MM.1S (cell line): ENCODE measurements at regions not wholly inside any gene's neighbourhood (a gene's known extent, or its start where the extent isn't known, plus 50 kb on each side); places are given as distances from the start of the nearest gene placed in this dataset.

Source experiments
- DNase-seq: peaks from one replicate; pipeline ENCODE4 v3.0.0-alpha.2; 2015
- H2AFZ ChIP-seq: fragments of 300-600 bp; sonication (generic); 2 replicates; pipeline ENCODE4 v1.6.0; 2016; ENCODE audit warnings: antibody characterized with exemption, low read length
- H3F3A ChIP-seq: fragments of 300-600 bp; sonication (generic); 2 replicates; pipeline ENCODE4 v1.6.1; 2016; ENCODE audit warnings: mild to moderate bottlenecking, antibody characterized with exemption, low read length, moderate library complexity, mixed read lengths; ENCODE audit not compliant: insufficient read depth
- H3K27ac ChIP-seq: fragments of 300-600 bp; sonication (generic); 2 replicates; pipeline ENCODE4 v1.5.1; 2016; ENCODE audit warnings: mild to moderate bottlenecking, low read length
- H3K27me3 ChIP-seq: fragments of 300-600 bp; sonication (generic); replicated peaks from 2 replicates; pipeline ENCODE4 v1.6.0; 2016; ENCODE audit warnings: low read length; ENCODE audit not compliant: insufficient read depth
- H3K36me3 ChIP-seq: fragments of 300-600 bp; sonication (generic); replicated peaks from 2 replicates; pipeline ENCODE4 v1.6.1; 2016; ENCODE audit warnings: mild to moderate bottlenecking, low read length, mixed read lengths; ENCODE audit not compliant: insufficient read depth
- H3K4me1 ChIP-seq: fragments of 300-600 bp; sonication (generic); 2 replicates; pipeline ENCODE4 v1.6.1; 2016; ENCODE audit warnings: low read length, mixed read lengths
- H3K4me2 ChIP-seq: fragments of 300-600 bp; sonication (generic); 2 replicates; pipeline ENCODE4 v1.6.0; 2016; ENCODE audit warnings: low read depth, low read length
- H3K4me3 ChIP-seq: fragments of 300-600 bp; sonication (generic); 2 replicates; pipeline ENCODE4 v1.5.1; 2016; ENCODE audit warnings: low read length, mixed read lengths
- H3K79me2 ChIP-seq: fragments of 300-600 bp; sonication (generic); 2 replicates; pipeline ENCODE4 v1.6.1; 2016; ENCODE audit warnings: mixed run types, low read length, mixed read lengths
- H3K9ac ChIP-seq: fragments of 300-600 bp; sonication (generic); 2 replicates; pipeline ENCODE4 v1.6.1; 2016; ENCODE audit warnings: low read length, mixed read lengths
- H3K9me2 ChIP-seq: fragments of 300-600 bp; sonication (generic); replicated peaks from 2 replicates; pipeline ENCODE4 v1.6.1; 2016; ENCODE audit warnings: mild to moderate bottlenecking, low read length, mixed read lengths; ENCODE audit not compliant: insufficient read depth
- H3K9me3 ChIP-seq: fragments of 300-600 bp; sonication (generic); replicated peaks from 2 replicates; pipeline ENCODE4 v1.6.1; 2016; ENCODE audit warnings: mild to moderate bottlenecking, low read length, mixed read lengths; ENCODE audit not compliant: insufficient read depth
- H4K20me1 ChIP-seq: fragments of 300-600 bp; sonication (generic); 2 replicates; pipeline ENCODE4 v1.6.1; 2016; ENCODE audit warnings: mild to moderate bottlenecking, low read length, moderate library complexity, mixed read lengths; ENCODE audit not compliant: insufficient read depth
- EZH2 ChIP-seq: fragments of 300-600 bp; sonication (generic); optimal IDR thresholded peaks from 2 replicates; pipeline ENCODE3; 2017; ENCODE audit warnings: low read depth, mild to moderate bottlenecking, antibody characterized with exemption, low read length, mixed read lengths
- EZH2phosphoT487 ChIP-seq: fragments of 300-600 bp; sonication (generic); IDR thresholded peaks from 2 replicates; pipeline ENCODE4 v1.6.1; 2018; ENCODE audit warnings: antibody characterized with exemption, low read length
- TF ChIP-seq, protein P1 (sequence below): fragments of 300-600 bp; sonication (generic); IDR thresholded peaks from 2 replicates; pipeline ENCODE4 v1.5.1; 2016; ENCODE audit warnings: antibody characterized with exemption, low read length, mixed read lengths

DNA sequence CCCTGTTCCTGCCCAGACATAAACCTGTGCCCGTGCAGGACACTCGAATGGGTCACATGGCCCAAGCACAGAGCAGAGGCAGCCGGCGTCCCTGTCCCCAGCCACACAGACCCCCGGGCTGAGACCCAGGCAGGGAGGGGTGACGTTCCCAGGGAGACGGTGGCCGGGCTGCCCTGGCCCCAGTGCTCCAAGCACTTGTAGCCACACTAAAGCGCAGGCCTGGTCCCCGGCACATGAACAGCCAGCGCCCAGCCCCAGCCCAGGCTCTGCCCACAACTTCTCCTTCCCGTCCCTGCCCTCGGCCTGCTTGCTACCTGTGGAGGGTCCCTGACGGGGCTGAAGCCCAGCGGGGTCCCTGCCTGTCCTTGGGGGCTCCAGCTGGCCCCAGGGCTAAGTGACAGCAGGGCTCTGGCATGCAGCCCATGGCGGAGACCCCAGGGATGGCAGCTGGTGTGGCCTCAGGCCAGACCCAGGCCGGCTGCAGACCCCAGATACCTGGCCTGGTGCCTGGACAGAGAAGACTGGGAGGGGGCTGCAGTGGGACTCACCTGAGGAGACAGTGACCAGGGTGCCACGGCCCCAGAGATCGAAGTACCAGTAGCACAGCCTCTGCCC is 338.4 kb downstream of the TMEM121 start:
- no peak overlapping the region for H3K9ac ChIP-seq
- no peak overlapping the region for H2AFZ ChIP-seq
- peaks cover 28% of the 10 kb centered on the region for H3F3A ChIP-seq
- H3K36me3 ChIP-seq: peaks cover 17% of the 10 kb centered on the region
- TF ChIP-seq EZH2phosphoT487 (no peak), EZH2 (no peak)
- H3K79me2 ChIP-seq: peaks cover 33% of the 10 kb centered on the region
- H3K4me3 ChIP-seq: no peak overlapping the region
- H3K27me3 ChIP-seq: no peaks in the 10 kb centered on the region
- no peaks in the 10 kb centered on the region for H3K9me2 ChIP-seq
- no peak overlapping the region for H3K4me2 ChIP-seq
- no peak overlapping the region for H3K27ac ChIP-seq
- H3K4me1 ChIP-seq: no peaks in the 10 kb centered on the region
- DNase-seq: no peak
- H4K20me1 ChIP-seq: no peaks in the 10 kb centered on the region
- no peaks in the 10 kb centered on the region for H3K9me3 ChIP-seq

- no peak overlapping the region for H3K4me3 ChIP-seq
- no peaks in the 10 kb centered on the region for H3K9me2 ChIP-seq
- no peaks in the 10 kb centered on the region for H3K9me3 ChIP-seq
- H3K9ac ChIP-seq: no peak overlapping the region
- no peak overlapping the region for H2AFZ ChIP-seq
- no peak overlapping the region for H3K4me2 ChIP-seq
- no peak for DNase-seq
- no peak overlapping the region for H3K27ac ChIP-seq
- H3K36me3 ChIP-seq: peaks cover 13% of the 10 kb centered on the region
- peaks cover 21% of the 10 kb centered on the region for H3F3A ChIP-seq
- TF ChIP-seq, protein P1, sequence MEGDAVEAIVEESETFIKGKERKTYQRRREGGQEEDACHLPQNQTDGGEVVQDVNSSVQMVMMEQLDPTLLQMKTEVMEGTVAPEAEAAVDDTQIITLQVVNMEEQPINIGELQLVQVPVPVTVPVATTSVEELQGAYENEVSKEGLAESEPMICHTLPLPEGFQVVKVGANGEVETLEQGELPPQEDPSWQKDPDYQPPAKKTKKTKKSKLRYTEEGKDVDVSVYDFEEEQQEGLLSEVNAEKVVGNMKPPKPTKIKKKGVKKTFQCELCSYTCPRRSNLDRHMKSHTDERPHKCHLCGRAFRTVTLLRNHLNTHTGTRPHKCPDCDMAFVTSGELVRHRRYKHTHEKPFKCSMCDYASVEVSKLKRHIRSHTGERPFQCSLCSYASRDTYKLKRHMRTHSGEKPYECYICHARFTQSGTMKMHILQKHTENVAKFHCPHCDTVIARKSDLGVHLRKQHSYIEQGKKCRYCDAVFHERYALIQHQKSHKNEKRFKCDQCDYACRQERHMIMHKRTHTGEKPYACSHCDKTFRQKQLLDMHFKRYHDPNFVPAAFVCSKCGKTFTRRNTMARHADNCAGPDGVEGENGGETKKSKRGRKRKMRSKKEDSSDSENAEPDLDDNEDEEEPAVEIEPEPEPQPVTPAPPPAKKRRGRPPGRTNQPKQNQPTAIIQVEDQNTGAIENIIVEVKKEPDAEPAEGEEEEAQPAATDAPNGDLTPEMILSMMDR: no peak
- TF ChIP-seq EZH2phosphoT487 (no peak), EZH2 (no peak)
- H3K27me3 ChIP-seq: no peaks in the 10 kb centered on the region
- H3K4me1 ChIP-seq: no peaks in the 10 kb centered on the region
- peaks cover 26% of the 10 kb centered on the region for H3K79me2 ChIP-seq
- no peaks in the 10 kb centered on the region for H4K20me1 ChIP-seq
Observed at GRCh38 chr14:105865266-105865903, 339.0 kb downstream of the TMEM121 start.

DNA sequence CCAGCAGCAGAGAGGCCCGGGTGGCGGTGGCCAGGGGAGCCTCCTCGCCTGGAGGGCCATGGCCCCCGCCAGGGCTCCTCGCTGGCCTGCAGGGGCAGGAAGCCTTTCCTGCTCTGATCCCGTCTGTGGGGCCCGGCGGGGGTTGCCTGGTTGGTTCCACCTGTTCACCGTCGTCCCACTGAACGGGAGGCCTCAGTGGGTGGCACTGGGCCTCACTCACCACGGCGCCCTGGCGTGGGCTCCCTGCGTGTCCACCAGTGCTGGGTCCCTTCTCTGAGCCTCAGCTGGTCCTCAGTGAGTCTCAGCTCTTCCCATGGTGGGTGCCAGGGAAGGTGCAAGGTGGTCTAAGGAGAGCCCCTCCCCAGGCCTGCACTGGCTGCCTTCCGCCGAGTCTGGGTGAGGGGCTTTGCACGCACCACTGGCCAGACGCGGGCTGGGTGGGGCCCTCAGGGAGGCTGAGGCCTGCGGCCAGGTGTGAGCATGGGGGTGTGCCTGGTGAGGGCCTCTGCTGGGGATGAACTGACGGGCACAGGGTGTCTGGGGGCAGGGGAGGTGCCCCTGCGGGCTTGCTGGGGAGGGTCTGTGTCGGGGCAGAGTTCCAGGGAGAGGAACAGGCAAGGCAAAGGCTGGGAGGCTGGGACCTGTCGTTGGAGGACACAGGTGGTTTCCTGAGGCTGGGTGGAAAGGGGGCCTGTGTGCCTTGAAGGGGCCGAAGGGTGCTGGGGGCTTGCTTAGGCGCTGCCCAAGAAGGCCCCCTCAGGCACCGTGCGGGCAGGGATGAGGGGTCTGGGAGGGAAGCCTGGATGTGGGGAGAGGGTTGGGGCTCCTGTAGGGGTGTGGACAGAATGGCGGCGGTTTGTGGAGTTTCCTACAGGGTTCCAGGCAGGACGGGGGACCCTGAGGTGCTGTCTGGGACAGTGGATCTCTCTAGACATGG is 339.8 kb downstream of the TMEM121 start:
- Histone ChIP-seq H3K36me3 (peaks cover 5% of the 10 kb centered on the region), H3K27me3 (no peaks in the 10 kb centered on the region), H3K27ac (no peak overlapping the region), H3K4me1 (no peaks in the 10 kb centered on the region), H3K4me2 (no peak overlapping the region), H3F3A (peaks cover 14% of the 10 kb centered on the region), H4K20me1 (no peaks in the 10 kb centered on the region), H3K9ac (no peak overlapping the region), H3K4me3 (no peak overlapping the region), H3K9me2 (no peaks in the 10 kb centered on the region), H3K79me2 (peaks cover 19% of the 10 kb centered on the region), H3K9me3 (no peaks in the 10 kb centered on the region), H2AFZ (no peak overlapping the region)
- no peak for TF ChIP-seq EZH2phosphoT487
- TF ChIP-seq EZH2: no peak
- TF ChIP-seq, protein P1: no peak
- DNase-seq: no peak
